Muscle layer of duodenum (tissue), 2 donors: ENCODE measurements at regions not wholly inside any gene's neighbourhood (a gene's known extent, or its start where the extent isn't known, plus 50 kb on each side); places are given as distances from the start of the nearest gene placed in this dataset.
"Not testable (repeated sequence)": the region's sequence is repeated elsewhere in the genome, so short reads cannot be mapped to it uniquely, and the experiment has no call there.

Source experiments
- H3K27ac ChIP-seq: one replicate; pipeline ENCODE4 v1.7.0; 2013; ENCODE audit warnings: mild to moderate bottlenecking, low read length
- H3K27me3 ChIP-seq: one replicate; pipeline ENCODE4 v1.7.0; 2013; ENCODE audit warnings: low read depth, mild to moderate bottlenecking, control low read depth, low read length
- H3K36me3 ChIP-seq, 2 donors: one replicate each; pipeline ENCODE4 v1.7.0; 2013; ENCODE audit warnings: low read length in 2 of 2, control low read depth in 1 of 2, mild to moderate bottlenecking in 1 of 2; ENCODE audit not compliant: insufficient read depth in 2 of 2, control insufficient read depth in 1 of 2
- H3K4me1 ChIP-seq, 2 donors: one replicate each; pipeline ENCODE4 v1.7.0; 2013; ENCODE audit warnings: low read length in 2 of 2, mild to moderate bottlenecking in 2 of 2, control low read depth in 1 of 2, moderate library complexity in 1 of 2; ENCODE audit not compliant: insufficient read depth in 2 of 2, control insufficient read depth in 1 of 2
- H3K4me3 ChIP-seq, 2 donors: one replicate each; pipeline ENCODE4 v1.7.0; 2013; ENCODE audit warnings: low read length in 2 of 2, low read depth in 1 of 2, mild to moderate bottlenecking in 1 of 2
- H3K9me3 ChIP-seq, 2 donors: one replicate each; pipeline ENCODE4 v1.7.0; 2013; ENCODE audit warnings: low read length in 2 of 2, control low read depth in 1 of 2, mild to moderate bottlenecking in 1 of 2; ENCODE audit not compliant: control insufficient read depth in 1 of 2
- donor health status: healthy.

- Histone ChIP-seq H3K27me3 (no peaks in the 10 kb centered on the region), H3K9me3 (no peaks in the 10 kb centered on the region), H3K36me3 (no peaks in the 10 kb centered on the region), H3K4me3 (no peak overlapping the region), H3K27ac (no peak overlapping the region), H3K4me1 (no peaks in the 10 kb centered on the region)
Measured at GRCh38 chr21:25457411-25457810, 149.9 kb downstream of the MRPL39 start.

GRCh38 chr21:25456672-25457071 is 150.6 kb downstream of the MRPL39 start:
- Histone ChIP-seq H3K36me3 (no peaks in the 10 kb centered on the region), H3K27me3 (no peaks in the 10 kb centered on the region), H3K9me3 (no peaks in the 10 kb centered on the region), H3K27ac (peak overlapping the region; percentile 31), H3K4me1 (no peaks in the 10 kb centered on the region), H3K4me3 (peak overlapping the region in 1 of 2 donors; percentile 21)

- no peaks in the 10 kb centered on the region for H3K4me1 ChIP-seq
- H3K27ac ChIP-seq: no peak overlapping the region
- no peaks in the 10 kb centered on the region for H3K27me3 ChIP-seq
- no peak overlapping the region for H3K4me3 ChIP-seq
- no peaks in the 10 kb centered on the region for H3K36me3 ChIP-seq
- H3K9me3 ChIP-seq: no peaks in the 10 kb centered on the region
Measured at GRCh38 chr21:25453524-25453923, 153.8 kb downstream of the MRPL39 start.

- no peaks in the 10 kb centered on the region for H3K36me3 ChIP-seq
- H3K4me1 ChIP-seq: no peaks in the 10 kb centered on the region
- H3K27ac ChIP-seq: no peak overlapping the region
- no peak overlapping the region for H3K4me3 ChIP-seq
- no peaks in the 10 kb centered on the region for H3K9me3 ChIP-seq
- no peaks in the 10 kb centered on the region for H3K27me3 ChIP-seq
Measured at GRCh38 chr21:25449950-25450349, 157.3 kb downstream of the MRPL39 start.

GRCh38 chr21:25441835-25442234 is 165.4 kb downstream of the MRPL39 start:
- H3K9me3 ChIP-seq: peaks cover 0 to 2% of the 10 kb centered on the region in 2 donors
- H3K4me3 ChIP-seq: no peak overlapping the region
- no peaks in the 10 kb centered on the region for H3K4me1 ChIP-seq

GRCh38 chr21:25437465-25437864 is 169.8 kb downstream of the MRPL39 start:
- H3K36me3 ChIP-seq, H3K27ac ChIP-seq, H3K9me3 ChIP-seq, H3K4me3 ChIP-seq, H3K27me3 ChIP-seq, H3K4me1 ChIP-seq: not testable (repeated sequence)

More at GRCh38 chr21:25441835-25442234, 165.4 kb downstream of the MRPL39 start:
- Histone ChIP-seq H3K27ac (no peak overlapping the region), H3K36me3 (no peaks in the 10 kb centered on the region), H3K27me3 (no peaks in the 10 kb centered on the region)

GRCh38 chr21:25428537-25428936 is 178.7 kb downstream of the MRPL39 start:
- Histone ChIP-seq H3K4me1 (no peaks in the 10 kb centered on the region), H3K27me3 (no peaks in the 10 kb centered on the region), H3K4me3 (no peak overlapping the region)

GRCh38 chr21:25427828-25428227 is 179.5 kb downstream of the MRPL39 start:
- no peaks in the 10 kb centered on the region for H3K9me3 ChIP-seq
- H3K4me3 ChIP-seq: no peak overlapping the region
- no peaks in the 10 kb centered on the region for H3K27me3 ChIP-seq
- H3K36me3 ChIP-seq: no peaks in the 10 kb centered on the region
- no peak overlapping the region for H3K27ac ChIP-seq
- H3K4me1 ChIP-seq: no peaks in the 10 kb centered on the region

More at GRCh38 chr21:25428537-25428936, 178.7 kb downstream of the MRPL39 start:
- no peaks in the 10 kb centered on the region for H3K9me3 ChIP-seq
- no peak overlapping the region for H3K27ac ChIP-seq
- H3K36me3 ChIP-seq: no peaks in the 10 kb centered on the region

GRCh38 chr21:25426580-25426979 is 180.7 kb downstream of the MRPL39 start:
- no peak overlapping the region for H3K4me3 ChIP-seq
- H3K27me3 ChIP-seq: no peaks in the 10 kb centered on the region
- H3K9me3 ChIP-seq: no peaks in the 10 kb centered on the region
- H3K36me3 ChIP-seq: no peaks in the 10 kb centered on the region
- H3K4me1 ChIP-seq: no peaks in the 10 kb centered on the region
- no peak overlapping the region for H3K27ac ChIP-seq

- Histone ChIP-seq H3K4me1 (no peaks in the 10 kb centered on the region), H3K36me3 (no peaks in the 10 kb centered on the region), H3K4me3 (no peak overlapping the region), H3K27ac (no peak overlapping the region), H3K27me3 (no peaks in the 10 kb centered on the region), H3K9me3 (no peaks in the 10 kb centered on the region)
Measured at GRCh38 chr21:25425156-25425555, 182.1 kb downstream of the MRPL39 start.

GRCh38 chr21:25424634-25425033 is 182.6 kb downstream of the MRPL39 start:
- H3K4me3 ChIP-seq: no peak overlapping the region
- no peaks in the 10 kb centered on the region for H3K27me3 ChIP-seq
- no peak overlapping the region for H3K27ac ChIP-seq
- H3K4me1 ChIP-seq: no peaks in the 10 kb centered on the region
- H3K36me3 ChIP-seq: no peaks in the 10 kb centered on the region
- no peaks in the 10 kb centered on the region for H3K9me3 ChIP-seq

- H3K4me1 ChIP-seq: no peaks in the 10 kb centered on the region
- no peak overlapping the region for H3K4me3 ChIP-seq
- H3K27ac ChIP-seq: no peak overlapping the region
Measured at GRCh38 chr21:25424048-25424447, 183.2 kb downstream of the MRPL39 start.

More at GRCh38 chr21:25424048-25424447, 183.2 kb downstream of the MRPL39 start:
- H3K27me3 ChIP-seq: no peaks in the 10 kb centered on the region
- no peaks in the 10 kb centered on the region for H3K36me3 ChIP-seq
- no peaks in the 10 kb centered on the region for H3K9me3 ChIP-seq
